ENCODE measurements at regions not wholly inside any gene's neighbourhood (a gene's known extent, or its start where the extent isn't known, plus 50 kb on each side); places are given as distances from the start of the nearest gene placed in this dataset.

DNA sequence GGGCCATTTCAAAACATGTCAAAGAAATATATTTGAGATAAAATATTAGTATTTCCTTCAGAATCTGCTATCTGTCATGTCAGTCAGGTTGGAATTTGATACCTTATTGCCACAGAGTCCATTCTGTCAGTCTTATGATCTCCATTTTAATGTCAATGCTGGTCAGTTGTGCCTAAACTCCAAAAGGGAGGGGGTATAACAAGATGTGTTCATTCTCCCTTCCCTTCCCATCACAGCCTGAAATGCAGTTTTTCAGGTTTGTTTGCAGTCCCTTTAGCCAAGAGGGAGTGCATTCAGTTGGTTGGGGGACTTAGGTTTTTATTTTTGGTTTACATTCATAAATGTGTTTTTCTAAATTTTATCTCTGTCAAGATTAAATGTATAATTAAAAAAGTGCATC is 59.8 kb upstream of the INHBA start:
- no peak for TF ChIP-seq EZH2 (IDR thresholded peaks at IDR 0.05; ENCODE audit: low read length)
- TF ChIP-seq, protein P1, sequence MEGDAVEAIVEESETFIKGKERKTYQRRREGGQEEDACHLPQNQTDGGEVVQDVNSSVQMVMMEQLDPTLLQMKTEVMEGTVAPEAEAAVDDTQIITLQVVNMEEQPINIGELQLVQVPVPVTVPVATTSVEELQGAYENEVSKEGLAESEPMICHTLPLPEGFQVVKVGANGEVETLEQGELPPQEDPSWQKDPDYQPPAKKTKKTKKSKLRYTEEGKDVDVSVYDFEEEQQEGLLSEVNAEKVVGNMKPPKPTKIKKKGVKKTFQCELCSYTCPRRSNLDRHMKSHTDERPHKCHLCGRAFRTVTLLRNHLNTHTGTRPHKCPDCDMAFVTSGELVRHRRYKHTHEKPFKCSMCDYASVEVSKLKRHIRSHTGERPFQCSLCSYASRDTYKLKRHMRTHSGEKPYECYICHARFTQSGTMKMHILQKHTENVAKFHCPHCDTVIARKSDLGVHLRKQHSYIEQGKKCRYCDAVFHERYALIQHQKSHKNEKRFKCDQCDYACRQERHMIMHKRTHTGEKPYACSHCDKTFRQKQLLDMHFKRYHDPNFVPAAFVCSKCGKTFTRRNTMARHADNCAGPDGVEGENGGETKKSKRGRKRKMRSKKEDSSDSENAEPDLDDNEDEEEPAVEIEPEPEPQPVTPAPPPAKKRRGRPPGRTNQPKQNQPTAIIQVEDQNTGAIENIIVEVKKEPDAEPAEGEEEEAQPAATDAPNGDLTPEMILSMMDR (optimal IDR thresholded peaks at IDR 0.05 in 1 of 3, IDR thresholded peaks at IDR 0.05 in 1 of 3, conservative IDR thresholded peaks at IDR 0.05 in 1 of 3; ENCODE audit: extremely low read depth in 1 of 3, insufficient read depth in 2 of 3, low read length in 3 of 3) = no peak
- FAIRE-seq (no peak), DNase-seq (ENCODE audit: low read depth, low spot score) (no peak)
- no peaks in the 10 kb centered on the region for H3K79me2 ChIP-seq (ENCODE audit: control insufficient read depth, insufficient read depth, low read length)
- no peak overlapping the region for H3K9ac ChIP-seq (ENCODE audit: control insufficient read depth, extremely low read depth, insufficient read depth, low read length)
- no peak overlapping the region for H2AFZ ChIP-seq (ENCODE audit: control insufficient read depth, low read length)
- H3K27ac ChIP-seq (ENCODE audit: control insufficient read depth, insufficient read depth, low read length) = no peak overlapping the region
- peaks cover 2% of the 10 kb centered on the region for H3K4me1 ChIP-seq (ENCODE audit: control insufficient read depth, extremely low read depth, insufficient read depth, low read length)
- H3K4me3 ChIP-seq (ENCODE audit: control insufficient read depth in 2 of 3, extremely low read depth in 1 of 3, insufficient read depth in 2 of 3, low read depth in 1 of 3, low read length in 3 of 3) = no peak overlapping the region
- no peaks in the 10 kb centered on the region for H4K20me1 ChIP-seq (ENCODE audit: control insufficient read depth, extremely low read depth, insufficient read depth, low read length)
- H3K27me3 ChIP-seq (ENCODE audit: control insufficient read depth, extremely low read depth, insufficient read depth, low read length) = no peaks in the 10 kb centered on the region
- H3K4me2 ChIP-seq (ENCODE audit: control insufficient read depth, extremely low read depth, insufficient read depth, low read depth, low read length) = no peak overlapping the region
- dilution Hi-C loops (cut with MboI; ENCODE audit: extremely low pct_ligation_motif_present, low sequenced_read_pairs) = no loop called here
- H3K9me3 ChIP-seq (ENCODE audit: control insufficient read depth, low read depth, low read length) = no peaks in the 10 kb centered on the region
- no peaks in the 10 kb centered on the region for H3K9me1 ChIP-seq (ENCODE audit: control insufficient read depth, extremely low read depth, insufficient read depth, low read length)
- H3K36me3 ChIP-seq (ENCODE audit: control insufficient read depth in 2 of 2, extremely low read depth in 1 of 2, insufficient read depth in 2 of 2, low read length in 2 of 2) = no peaks in the 10 kb centered on the region

DNA sequence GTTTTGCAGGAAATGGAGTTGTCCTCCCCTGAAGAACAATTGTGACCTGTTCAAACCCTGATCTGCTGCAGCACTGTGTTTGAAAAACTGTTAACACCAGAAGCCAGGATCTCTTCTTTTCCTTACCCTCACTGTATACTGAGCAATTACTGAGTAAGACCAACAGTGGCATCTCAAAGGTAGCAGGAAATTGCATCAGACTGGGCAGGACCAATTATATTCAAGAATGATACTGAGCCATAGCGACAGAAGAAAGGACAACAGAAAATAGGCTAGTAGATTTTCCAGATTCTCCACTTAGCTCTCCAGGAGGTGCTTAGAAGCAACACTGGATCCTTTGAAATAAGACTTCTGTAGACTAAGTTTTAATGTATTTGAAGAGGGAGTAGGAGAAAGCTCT is 57.4 kb upstream of the INHBA start:
- Histone ChIP-seq H2AFZ (ENCODE audit: control insufficient read depth, low read length) (no peak overlapping the region), H3K4me2 (ENCODE audit: control insufficient read depth, extremely low read depth, insufficient read depth, low read depth, low read length) (no peak overlapping the region), H4K20me1 (ENCODE audit: control insufficient read depth, extremely low read depth, insufficient read depth, low read length) (no peaks in the 10 kb centered on the region), H3K9me3 (ENCODE audit: control insufficient read depth, low read depth, low read length) (peaks cover 5% of the 10 kb centered on the region), H3K4me3 (ENCODE audit: control insufficient read depth in 2 of 3, extremely low read depth in 1 of 3, insufficient read depth in 2 of 3, low read depth in 1 of 3, low read length in 3 of 3) (no peak overlapping the region), H3K27me3 (ENCODE audit: control insufficient read depth, extremely low read depth, insufficient read depth, low read length) (no peaks in the 10 kb centered on the region), H3K9ac (ENCODE audit: control insufficient read depth, extremely low read depth, insufficient read depth, low read length) (no peak overlapping the region), H3K27ac (ENCODE audit: control insufficient read depth, insufficient read depth, low read length) (no peak overlapping the region), H3K4me1 (ENCODE audit: control insufficient read depth, extremely low read depth, insufficient read depth, low read length) (peaks cover 2% of the 10 kb centered on the region), H3K36me3 (ENCODE audit: control insufficient read depth in 2 of 2, extremely low read depth in 1 of 2, insufficient read depth in 2 of 2, low read length in 2 of 2) (no peaks in the 10 kb centered on the region), H3K79me2 (ENCODE audit: control insufficient read depth, insufficient read depth, low read length) (no peaks in the 10 kb centered on the region), H3K9me1 (ENCODE audit: control insufficient read depth, extremely low read depth, insufficient read depth, low read length) (no peaks in the 10 kb centered on the region)
- TF ChIP-seq, protein P1 (optimal IDR thresholded peaks at IDR 0.05 in 1 of 3, IDR thresholded peaks at IDR 0.05 in 1 of 3, conservative IDR thresholded peaks at IDR 0.05 in 1 of 3; ENCODE audit: extremely low read depth in 1 of 3, insufficient read depth in 2 of 3, low read length in 3 of 3) = no peak
- TF ChIP-seq EZH2 (IDR thresholded peaks at IDR 0.05; ENCODE audit: low read length) = no peak
- DNase-seq (ENCODE audit: low read depth, low spot score) (no peak), FAIRE-seq (no peak)
- dilution Hi-C loops (cut with MboI; ENCODE audit: extremely low pct_ligation_motif_present, low sequenced_read_pairs) = no loop called here

All from keratinocyte (primary cell).